ENCODE measurements at regions not wholly inside any gene's neighbourhood (a gene's known extent, or its start where the extent isn't known, plus 50 kb on each side); places are given as distances from the start of the nearest gene placed in this dataset.

GRCh38 chr2:188894979-188895378 is 79.2 kb upstream of the COL3A1 start:
- TF ChIP-seq, protein P1, sequence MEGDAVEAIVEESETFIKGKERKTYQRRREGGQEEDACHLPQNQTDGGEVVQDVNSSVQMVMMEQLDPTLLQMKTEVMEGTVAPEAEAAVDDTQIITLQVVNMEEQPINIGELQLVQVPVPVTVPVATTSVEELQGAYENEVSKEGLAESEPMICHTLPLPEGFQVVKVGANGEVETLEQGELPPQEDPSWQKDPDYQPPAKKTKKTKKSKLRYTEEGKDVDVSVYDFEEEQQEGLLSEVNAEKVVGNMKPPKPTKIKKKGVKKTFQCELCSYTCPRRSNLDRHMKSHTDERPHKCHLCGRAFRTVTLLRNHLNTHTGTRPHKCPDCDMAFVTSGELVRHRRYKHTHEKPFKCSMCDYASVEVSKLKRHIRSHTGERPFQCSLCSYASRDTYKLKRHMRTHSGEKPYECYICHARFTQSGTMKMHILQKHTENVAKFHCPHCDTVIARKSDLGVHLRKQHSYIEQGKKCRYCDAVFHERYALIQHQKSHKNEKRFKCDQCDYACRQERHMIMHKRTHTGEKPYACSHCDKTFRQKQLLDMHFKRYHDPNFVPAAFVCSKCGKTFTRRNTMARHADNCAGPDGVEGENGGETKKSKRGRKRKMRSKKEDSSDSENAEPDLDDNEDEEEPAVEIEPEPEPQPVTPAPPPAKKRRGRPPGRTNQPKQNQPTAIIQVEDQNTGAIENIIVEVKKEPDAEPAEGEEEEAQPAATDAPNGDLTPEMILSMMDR (IDR thresholded peaks at IDR 0.05): no peak
- TF ChIP-seq POLR2A (IDR thresholded peaks at IDR 0.05): no peak

Data from prostate gland (tissue), 2 donors.